ENCODE measurements at regions not wholly inside any gene's neighbourhood (a gene's known extent, or its start where the extent isn't known, plus 50 kb on each side); places are given as distances from the start of the nearest gene placed in this dataset.

GRCh38 chr5:130885027-130885426 is 280.0 kb downstream of the HINT1 start (continued):
- TF ChIP-seq CTCF (conservative IDR thresholded peaks at IDR 0.05; ENCODE audit: low read depth in 2 of 2): no peak
- no peak for TF ChIP-seq POLR2AphosphoS5 (IDR thresholded peaks at IDR 0.05; ENCODE audit: low read depth)

- no peaks in the 10 kb centered on the region for H3K9me2 ChIP-seq (ENCODE audit: insufficient read depth)
- Mint-ChIP-seq H3K9me3 (peaks cover 4% of the 10 kb centered on the region; the same call in 2 of the 3 replicates), H3K36me3 (ENCODE audit: low read depth) (no peaks in the 10 kb centered on the region), H3K27me3 (ENCODE audit: insufficient read depth, low read depth, poor library complexity) (no peaks in the 10 kb centered on the region), H3K4me1 (peaks cover 10% of the 10 kb centered on the region; the same call in 2 of the 3 replicates), H3K4me3 (no peak overlapping the region), H3K27ac (no peak overlapping the region)
- no peak for ATAC-seq
- no peaks in the 10 kb centered on the region for H4K20me1 ChIP-seq (replicated peaks; ENCODE audit: insufficient read depth)
- H3K36me3 ChIP-seq (ENCODE audit: insufficient read depth): no peaks in the 10 kb centered on the region
- no peak overlapping the region for H3K27ac ChIP-seq (ENCODE audit: low read depth)
- no peak overlapping the region for H3K4me3 ChIP-seq
- H3F3A ChIP-seq (replicated peaks; ENCODE audit: low read depth): no peaks in the 10 kb centered on the region
- H3K27me3 ChIP-seq (ENCODE audit: insufficient read depth): no peaks in the 10 kb centered on the region
- DNase-seq (ENCODE audit: low spot score): no peak
- H3K79me2 ChIP-seq (replicated peaks; ENCODE audit: insufficient read depth): no peaks in the 10 kb centered on the region
- no peak overlapping the region for H3K4me2 ChIP-seq
- H2AFZ ChIP-seq: no peak overlapping the region
- no peaks in the 10 kb centered on the region for H3K4me1 ChIP-seq (ENCODE audit: insufficient read depth)
- TF ChIP-seq CTCF (conservative IDR thresholded peaks at IDR 0.05; ENCODE audit: low read depth in 2 of 2): no peak
- TF ChIP-seq CREB1 (CRISPR knock-in tag; IDR thresholded peaks at IDR 0.05; ENCODE audit: low read depth): no peak
- no peak for TF ChIP-seq ZNF114 (CRISPR knock-in tag; IDR thresholded peaks at IDR 0.05)
- TF ChIP-seq REST (IDR thresholded peaks at IDR 0.05; ENCODE audit: unreplicated experiment): no peak
- no peak for TF ChIP-seq JUNB (IDR thresholded peaks at IDR 0.05; ENCODE audit: unreplicated experiment)
- TF ChIP-seq NANOG (IDR thresholded peaks at IDR 0.05; ENCODE audit: borderline replicate concordance): no peak
- no peak for TF ChIP-seq ZNF331 (CRISPR knock-in tag; IDR thresholded peaks at IDR 0.05; ENCODE audit: low read depth)
- no peak for TF ChIP-seq ZNF462 (CRISPR knock-in tag; IDR thresholded peaks at IDR 0.05)
- no peak for TF ChIP-seq EZH2phosphoT487 (IDR thresholded peaks at IDR 0.05; ENCODE audit: unreplicated experiment)
- no peak for TF ChIP-seq EZH2 (IDR thresholded peaks at IDR 0.05; ENCODE audit: low read depth, unreplicated experiment)
- no peak for TF ChIP-seq STAT1 (IDR thresholded peaks at IDR 0.05; ENCODE audit: unreplicated experiment)
Measured at GRCh38 chr5:130884023-130884422, 281.0 kb downstream of the HINT1 start.

Measured in GM23338 (cell line).